OCI-LY1 (cell line): ENCODE measurements at regions not wholly inside any gene's neighbourhood (a gene's known extent, or its start where the extent isn't known, plus 50 kb on each side); places are given as distances from the start of the nearest gene placed in this dataset.

Experiments
- EZH2 ChIP-seq: fragments of 200-600 bp; sonication (generic), shearing (Covaris generic); IDR thresholded peaks from 2 replicates; pipeline ENCODE4 v1.8.0; 2017; ENCODE audit warnings: borderline replicate concordance, mixed run types, mild to moderate bottlenecking, antibody characterized with exemption, low read length, moderate library complexity, mixed read lengths
- TF ChIP-seq, protein P1 (sequence below): fragments of 200-600 bp; sonication (generic), shearing (Covaris generic); IDR thresholded peaks from 2 replicates; pipeline ENCODE4 v1.5.1; 2017; ENCODE audit warnings: mild to moderate bottlenecking, antibody characterized with exemption, low read length, moderate library complexity, mixed read lengths

GRCh38 chr1:232247669-232248068 lies 382.3 kb downstream of the SIPA1L2 start:
- TF ChIP-seq, protein P1, sequence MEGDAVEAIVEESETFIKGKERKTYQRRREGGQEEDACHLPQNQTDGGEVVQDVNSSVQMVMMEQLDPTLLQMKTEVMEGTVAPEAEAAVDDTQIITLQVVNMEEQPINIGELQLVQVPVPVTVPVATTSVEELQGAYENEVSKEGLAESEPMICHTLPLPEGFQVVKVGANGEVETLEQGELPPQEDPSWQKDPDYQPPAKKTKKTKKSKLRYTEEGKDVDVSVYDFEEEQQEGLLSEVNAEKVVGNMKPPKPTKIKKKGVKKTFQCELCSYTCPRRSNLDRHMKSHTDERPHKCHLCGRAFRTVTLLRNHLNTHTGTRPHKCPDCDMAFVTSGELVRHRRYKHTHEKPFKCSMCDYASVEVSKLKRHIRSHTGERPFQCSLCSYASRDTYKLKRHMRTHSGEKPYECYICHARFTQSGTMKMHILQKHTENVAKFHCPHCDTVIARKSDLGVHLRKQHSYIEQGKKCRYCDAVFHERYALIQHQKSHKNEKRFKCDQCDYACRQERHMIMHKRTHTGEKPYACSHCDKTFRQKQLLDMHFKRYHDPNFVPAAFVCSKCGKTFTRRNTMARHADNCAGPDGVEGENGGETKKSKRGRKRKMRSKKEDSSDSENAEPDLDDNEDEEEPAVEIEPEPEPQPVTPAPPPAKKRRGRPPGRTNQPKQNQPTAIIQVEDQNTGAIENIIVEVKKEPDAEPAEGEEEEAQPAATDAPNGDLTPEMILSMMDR, result no peak
- no peak for TF ChIP-seq EZH2
